HEK293 (cell line): ENCODE measurements at regions not wholly inside any gene's neighbourhood (a gene's known extent, or its start where the extent isn't known, plus 50 kb on each side); places are given as distances from the start of the nearest gene placed in this dataset.
"Not testable (repeated sequence)": the region's sequence is repeated elsewhere in the genome, so short reads cannot be mapped to it uniquely, and the experiment has no call there.

ENCODE experiments used
- CTCF ChIA-PET: fragments of 350-600 bp; formaldehyde crosslinking; extraction: SDS; loops from one replicate; lab custom pipeline; 2021; ENCODE audit warnings: antibody characterized with exemption; lab: Yijun Ruan, JAX
- POLR2A ChIA-PET: fragments of 300-600 bp; formaldehyde crosslinking; extraction: SDS; loops from one replicate; lab custom pipeline; 2020; ENCODE audit warnings: antibody characterized with exemption, inconsistent platforms; lab: Yijun Ruan, JAX
- H3K27ac ChIP-seq: fragments of 200-500 bp; sonication (Bioruptor generic); 2 replicates; pipeline ENCODE4 v1.5.1; 2014; ENCODE audit warnings: low read depth, low read length, control low read depth, inconsistent platforms; ENCODE audit errors: extremely low read depth
- H3K36me3 ChIP-seq, 2 experiments: fragments of 200-500 bp in 1 of 2; sonication (Bioruptor generic) in 1 of 2; 1 replicate in 1 of 2; 2 replicates in 1 of 2; pipeline ENCODE4 v1.5.1; 2014 to 2017; ENCODE audit warnings: inconsistent platforms in 2 of 2, low read length in 2 of 2; ENCODE audit not compliant: control insufficient read depth in 2 of 2, insufficient read depth in 1 of 2
- H3K4me1 ChIP-seq: fragments of 200-500 bp; sonication (Bioruptor generic); 2 replicates; pipeline ENCODE4 v1.5.1; 2014; ENCODE audit warnings: mild to moderate bottlenecking, low read length, inconsistent platforms; ENCODE audit not compliant: control insufficient read depth, insufficient read depth
- H3K4me3 ChIP-seq: 2 replicates; pipeline ENCODE4 v1.5.1; 2011; ENCODE audit warnings: low read depth, mild to moderate bottlenecking, control low read depth, low read length, moderate library complexity
- H3K9me3 ChIP-seq: fragments of 200-500 bp; sonication (Bioruptor generic); 2 replicates; pipeline ENCODE4 v1.5.1; 2014; ENCODE audit warnings: low read depth, low read length, inconsistent platforms; ENCODE audit not compliant: control insufficient read depth, insufficient read depth
- GLIS2 ChIP-seq: fragments of 450-650 bp; formaldehyde crosslinking; IDR thresholded peaks from 2 replicates; pipeline ENCODE4 v1.5.1; 2016; ENCODE audit warnings: missing biosample characterization, missing genetic modification characterization
- MEIS1 ChIP-seq: sonication (generic); formaldehyde crosslinking; IDR thresholded peaks from 2 replicates; pipeline ENCODE4 v1.8.1; 2022; ENCODE audit warnings: missing genetic modification reagents, mild to moderate bottlenecking, borderline replicate concordance
- PRDM1 ChIP-seq: fragments of 450-650 bp; formaldehyde crosslinking; IDR thresholded peaks from 2 replicates; pipeline ENCODE4; 2016; ENCODE audit warnings: missing biosample characterization, missing genetic modification characterization
- SCRT1 ChIP-seq: fragments of 450-650 bp; formaldehyde crosslinking; IDR thresholded peaks from 2 replicates; pipeline ENCODE4 v1.5.1; 2016; ENCODE audit warnings: missing biosample characterization, missing genetic modification characterization, borderline replicate concordance
- SCRT2 ChIP-seq: fragments of 450-650 bp; formaldehyde crosslinking; IDR thresholded peaks from 2 replicates; pipeline ENCODE4 v1.5.1; 2016; ENCODE audit warnings: missing biosample characterization, missing genetic modification characterization
- ZBTB17 ChIP-seq: fragments of 450-650 bp; formaldehyde crosslinking; IDR thresholded peaks from 2 replicates; pipeline ENCODE4 v1.5.1; 2016; ENCODE audit warnings: missing biosample characterization, missing genetic modification characterization
- ZBTB48 ChIP-seq: fragments of 450-650 bp; formaldehyde crosslinking; IDR thresholded peaks from 2 replicates; pipeline ENCODE4 v1.5.1; 2016; ENCODE audit warnings: missing biosample characterization, missing genetic modification characterization
- ZNF146 ChIP-seq: fragments of 450-650 bp; formaldehyde crosslinking; IDR thresholded peaks from 2 replicates; pipeline ENCODE4 v1.5.1; 2016; ENCODE audit warnings: missing biosample characterization, missing genetic modification characterization
- ZNF184 ChIP-seq: fragments of 450-650 bp; IDR thresholded peaks from 2 replicates; pipeline ENCODE4 v1.5.1; 2018; ENCODE audit warnings: missing biosample characterization, mild to moderate bottlenecking, missing genetic modification characterization
- ZNF2 ChIP-seq: fragments of 450-650 bp; formaldehyde crosslinking; IDR thresholded peaks from 2 replicates; pipeline ENCODE4 v1.5.1; 2016; ENCODE audit warnings: missing biosample characterization, missing genetic modification characterization
- ZNF366 ChIP-seq: fragments of 450-650 bp; formaldehyde crosslinking; conservative IDR thresholded peaks from 2 replicates; pipeline ENCODE4 v1.5.1; 2016; ENCODE audit warnings: missing biosample characterization, missing genetic modification characterization
- ZNF501 ChIP-seq: fragments of 450-650 bp; formaldehyde crosslinking; IDR thresholded peaks from 2 replicates; pipeline ENCODE4 v1.5.1; 2016; ENCODE audit warnings: missing biosample characterization, missing genetic modification characterization
- ZNF544 ChIP-seq: fragments of 450-650 bp; formaldehyde crosslinking; IDR thresholded peaks from 2 replicates; pipeline ENCODE4 v1.5.0; 2017; ENCODE audit warnings: missing biosample characterization, missing genetic modification characterization
- ZNF600 ChIP-seq: fragments of 450-650 bp; formaldehyde crosslinking; IDR thresholded peaks from 2 replicates; pipeline ENCODE4 v1.5.1; 2016; ENCODE audit warnings: missing biosample characterization, missing genetic modification characterization
- ZNF621 ChIP-seq: fragments of 450-650 bp; formaldehyde crosslinking; IDR thresholded peaks from 2 replicates; pipeline ENCODE4 v1.5.1; 2017; ENCODE audit warnings: missing biosample characterization, missing genetic modification characterization
- ZNF654 ChIP-seq: fragments of 450-650 bp; formaldehyde crosslinking; IDR thresholded peaks from 2 replicates; pipeline ENCODE4 v1.5.1; 2016; ENCODE audit warnings: low read depth, missing biosample characterization, missing genetic modification characterization
- ZNF660 ChIP-seq: fragments of 450-650 bp; IDR thresholded peaks from 2 replicates; pipeline ENCODE4 v1.5.1; 2018; ENCODE audit warnings: missing biosample characterization, mild to moderate bottlenecking, missing genetic modification characterization
- ZNF776 ChIP-seq: fragments of 450-650 bp; formaldehyde crosslinking; IDR thresholded peaks from 2 replicates; pipeline ENCODE4 v1.5.0; 2017; ENCODE audit warnings: missing biosample characterization, missing genetic modification characterization, borderline replicate concordance
- ZNF792 ChIP-seq: fragments of 450-650 bp; formaldehyde crosslinking; IDR thresholded peaks from 2 replicates; pipeline ENCODE4 v1.5.1; 2016; ENCODE audit warnings: missing biosample characterization, missing genetic modification characterization
- TF ChIP-seq, protein P1 (sequence below): fragments of 450-650 bp; formaldehyde crosslinking; IDR thresholded peaks from 2 replicates; pipeline ENCODE4 v1.5.1; 2016; ENCODE audit warnings: missing biosample characterization, missing genetic modification characterization
- TF ChIP-seq, protein P2 (sequence below): fragments of 450-650 bp; formaldehyde crosslinking; IDR thresholded peaks from 2 replicates; pipeline ENCODE4 v1.5.1; 2016; ENCODE audit warnings: missing biosample characterization, missing genetic modification characterization

DNA sequence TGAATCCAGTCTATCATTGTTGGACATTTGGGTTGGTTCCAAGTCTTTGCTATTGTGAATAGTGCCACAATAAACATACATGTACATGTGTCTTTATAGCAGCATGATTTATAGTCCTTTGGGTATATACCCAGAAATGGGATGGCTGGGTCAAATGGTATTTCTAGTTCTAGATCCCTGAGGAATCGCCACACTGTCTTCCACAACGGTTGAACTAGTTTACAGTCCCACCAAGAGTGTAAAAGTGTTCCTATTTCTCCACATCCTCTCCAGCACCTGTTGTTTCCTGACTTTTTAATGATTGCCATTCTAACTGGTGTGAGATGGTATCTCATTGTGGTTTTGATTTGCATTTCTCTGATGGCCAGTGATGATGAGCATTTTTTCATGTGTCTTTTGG is 137.4 kb upstream of the DST start:
- H3K36me3 ChIP-seq, H3K27ac ChIP-seq, H3K9me3 ChIP-seq, H3K4me3 ChIP-seq, POLR2A ChIA-PET, H3K4me1 ChIP-seq, CTCF ChIA-PET: not testable (repeated sequence)
- TF ChIP-seq ZNF184 (0 out of 2 replicates have a peak, but pooled peaks have one; percentile 53), SCRT2 (tag by site-specific recombination) (0 out of 2 replicates have a peak, but pooled peaks have one; percentile 17)

DNA sequence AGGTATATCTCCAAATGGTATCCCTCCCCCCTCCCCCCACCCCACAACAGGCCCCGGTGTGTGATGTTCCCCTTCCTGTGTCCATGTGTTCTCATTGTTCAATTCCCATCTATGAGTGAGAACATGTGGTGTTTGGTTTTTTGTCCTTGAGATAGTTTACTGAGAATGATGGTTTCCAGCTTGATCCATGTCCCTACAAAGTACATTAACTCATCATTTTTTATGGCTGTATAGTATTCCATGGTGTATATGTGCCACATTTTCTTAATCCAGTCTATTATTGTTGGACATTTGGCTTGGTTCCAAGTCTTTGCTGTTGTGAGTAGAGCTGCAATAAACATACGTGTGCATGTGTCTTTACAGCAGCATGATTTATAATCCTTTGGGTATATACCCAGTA is 135.8 kb upstream of the DST start:
- CTCF ChIA-PET, H3K9me3 ChIP-seq, H3K36me3 ChIP-seq, H3K4me3 ChIP-seq, H3K27ac ChIP-seq, H3K4me1 ChIP-seq: not testable (repeated sequence)
- POLR2A ChIA-PET = interaction anchor here (0.6 kb wide), 1 partner anchor 33 kb away, joined by 4 read pairs; no protein-coding TSS in a partner anchor
- TF ChIP-seq, protein P1, sequence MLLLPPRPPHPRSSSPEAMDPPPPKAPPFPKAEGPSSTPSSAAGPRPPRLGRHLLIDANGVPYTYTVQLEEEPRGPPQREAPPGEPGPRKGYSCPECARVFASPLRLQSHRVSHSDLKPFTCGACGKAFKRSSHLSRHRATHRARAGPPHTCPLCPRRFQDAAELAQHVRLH (tag by site-specific recombination) = peak; percentile 64
- TF ChIP-seq ZNF146 (tag by site-specific recombination) = peak; percentile 97

DNA sequence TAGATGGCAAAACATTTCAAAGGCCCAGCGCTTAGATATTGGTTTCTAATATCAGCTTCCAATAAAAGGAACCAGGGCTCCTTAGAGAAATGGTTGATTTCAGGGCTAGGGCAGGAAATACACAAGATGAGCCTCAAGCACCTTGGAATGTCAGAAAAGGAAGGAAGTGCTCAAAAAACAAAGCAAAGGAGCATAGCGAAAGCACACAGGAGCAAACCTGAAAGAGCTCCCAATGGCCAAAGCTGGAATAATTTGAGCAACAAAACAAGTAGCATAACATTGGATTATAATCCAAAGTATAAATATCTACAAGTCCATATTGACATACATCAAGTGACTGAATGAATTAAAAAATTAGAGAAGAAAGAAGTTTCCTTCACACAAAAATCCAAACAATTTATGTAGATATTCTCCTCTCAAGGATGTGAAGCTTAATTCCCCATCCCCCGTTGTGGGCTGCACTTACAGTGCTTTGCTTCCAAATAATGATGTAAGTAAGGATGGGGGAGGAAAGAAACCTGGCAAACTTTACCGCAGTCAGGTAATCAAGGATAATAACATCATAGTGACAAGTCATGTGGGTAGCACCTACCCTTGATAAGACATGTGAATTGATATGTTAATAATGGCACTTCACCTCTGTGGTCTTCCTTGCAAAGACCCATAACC is 132.9 kb upstream of the DST start:
- CTCF ChIA-PET = interaction anchor here (0.6 kb wide), 2 partner anchors 10 to 128 kb away, joined by 3 to 6 read pairs; no protein-coding TSS in a partner anchor
- H3K27ac ChIP-seq = no peak overlapping the region

DNA sequence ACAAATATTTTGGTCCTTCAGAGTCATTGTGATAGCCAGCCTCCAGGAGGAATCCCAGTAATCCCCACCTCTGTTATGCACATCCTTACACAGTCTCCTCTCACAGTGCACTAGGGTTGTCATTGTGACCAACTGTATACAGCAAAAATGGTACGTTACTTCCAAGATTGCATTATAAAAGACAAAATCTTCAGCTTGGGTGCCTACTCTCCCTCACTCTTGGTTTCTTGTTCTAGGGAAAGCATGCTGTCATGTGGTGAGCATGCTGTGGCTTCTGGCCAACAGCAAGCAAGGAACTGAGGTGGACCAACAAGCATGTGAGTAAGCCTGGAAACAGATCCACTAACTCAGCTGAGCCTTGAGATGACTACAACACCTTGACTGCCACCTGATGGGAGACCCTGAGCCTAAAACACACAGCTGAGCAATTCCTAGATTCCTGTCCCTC is 130.1 kb upstream of the DST start:
- ChIA-PET CTCF (interaction anchor here (0.8 to 2.1 kb wide), 5 partner anchors 15 to 78 kb away, joined by 3 to 8 read pairs (median 5); no protein-coding TSS in a partner anchor), POLR2A (no interaction called here)
- TF ChIP-seq ZNF146 (tag by site-specific recombination) (no peak), ZNF544 (tag by site-specific recombination) (no peak), ZNF776 (tag by site-specific recombination) (no peak), ZNF660 (tag by site-specific recombination) (peak; percentile 36; the same call in 1 of the 2 replicates), ZNF621 (tag by site-specific recombination) (no peak), MEIS1 (CRISPR knock-in tag) (no peak), ZBTB17 (tag by site-specific recombination) (peak; percentile 30), ZNF654 (tag by site-specific recombination) (peak; percentile 42), ZBTB48 (tag by site-specific recombination) (no peak), ZNF366 (tag by site-specific recombination) (peak; percentile 75), ZNF184 (0 out of 2 replicates have a peak, but pooled peaks have one; percentile 9), SCRT2 (tag by site-specific recombination) (peak; percentile 60), ZNF2 (tag by site-specific recombination) (no peak), ZNF792 (tag by site-specific recombination) (0 out of 2 replicates have a peak, but pooled peaks have one; percentile 54), GLIS2 (no peak), PRDM1 (tag by site-specific recombination) (peak; percentile 76), ZNF600 (tag by site-specific recombination) (peak; percentile 94)
- TF ChIP-seq, protein P2, sequence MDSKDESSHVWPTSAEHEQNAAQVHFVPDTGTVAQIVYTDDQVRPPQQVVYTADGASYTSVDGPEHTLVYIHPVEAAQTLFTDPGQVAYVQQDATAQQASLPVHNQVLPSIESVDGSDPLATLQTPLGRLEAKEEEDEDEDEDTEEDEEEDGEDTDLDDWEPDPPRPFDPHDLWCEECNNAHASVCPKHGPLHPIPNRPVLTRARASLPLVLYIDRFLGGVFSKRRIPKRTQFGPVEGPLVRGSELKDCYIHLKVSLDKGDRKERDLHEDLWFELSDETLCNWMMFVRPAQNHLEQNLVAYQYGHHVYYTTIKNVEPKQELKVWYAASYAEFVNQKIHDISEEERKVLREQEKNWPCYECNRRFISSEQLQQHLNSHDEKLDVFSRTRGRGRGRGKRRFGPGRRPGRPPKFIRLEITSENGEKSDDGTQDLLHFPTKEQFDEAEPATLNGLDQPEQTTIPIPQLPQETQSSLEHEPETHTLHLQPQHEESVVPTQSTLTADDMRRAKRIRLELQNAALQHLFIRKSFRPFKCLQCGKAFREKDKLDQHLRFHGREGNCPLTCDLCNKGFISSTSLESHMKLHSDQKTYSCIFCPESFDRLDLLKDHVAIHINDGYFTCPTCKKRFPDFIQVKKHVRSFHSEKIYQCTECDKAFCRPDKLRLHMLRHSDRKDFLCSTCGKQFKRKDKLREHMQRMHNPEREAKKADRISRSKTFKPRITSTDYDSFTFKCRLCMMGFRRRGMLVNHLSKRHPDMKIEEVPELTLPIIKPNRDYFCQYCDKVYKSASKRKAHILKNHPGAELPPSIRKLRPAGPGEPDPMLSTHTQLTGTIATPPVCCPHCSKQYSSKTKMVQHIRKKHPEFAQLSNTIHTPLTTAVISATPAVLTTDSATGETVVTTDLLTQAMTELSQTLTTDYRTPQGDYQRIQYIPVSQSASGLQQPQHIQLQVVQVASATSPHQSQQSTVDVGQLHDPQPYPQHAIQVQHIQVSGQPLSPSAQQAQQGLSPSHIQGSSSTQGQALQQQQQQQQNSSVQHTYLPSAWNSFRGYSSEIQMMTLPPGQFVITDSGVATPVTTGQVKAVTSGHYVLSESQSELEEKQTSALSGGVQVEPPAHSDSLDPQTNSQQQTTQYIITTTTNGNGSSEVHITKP (tag by site-specific recombination) = 0 out of 2 replicates have a peak, but pooled peaks have one; percentile 10
- H3K4me1 ChIP-seq = peaks cover 16% of the 10 kb centered on the region
- H3K4me3 ChIP-seq = no peak overlapping the region
- H3K36me3 ChIP-seq = no peaks in the 10 kb centered on the region
- no peak overlapping the region for H3K27ac ChIP-seq
- H3K9me3 ChIP-seq = no peaks in the 10 kb centered on the region

More for the DNA sequence above, 132.9 kb upstream of the DST start:
- Histone ChIP-seq H3K4me3 (no peak overlapping the region), H3K9me3 (no peaks in the 10 kb centered on the region), H3K4me1 (peaks cover 14% of the 10 kb centered on the region), H3K36me3 (no peaks in the 10 kb centered on the region)
- TF ChIP-seq ZNF501 (tag by site-specific recombination) (no peak), SCRT1 (no peak)
- POLR2A ChIA-PET = no interaction called here
